ENCODE measurements at regions not wholly inside any gene's neighbourhood (a gene's known extent, or its start where the extent isn't known, plus 50 kb on each side); places are given as distances from the start of the nearest gene placed in this dataset.
A peak's percentile ranks its signal among the peaks of the same experiment; 100 is the strongest.
"Not testable (repeated sequence)": the region's sequence is repeated elsewhere in the genome, so short reads cannot be mapped to it uniquely, and the experiment has no call there.

GRCh38 chr18:73717570-73717969 is 430.1 kb downstream of the FBXO15 start:
- DNase-seq: no peak

- no peak for DNase-seq
Observed at GRCh38 chr18:73715210-73715670, 432.4 kb downstream of the FBXO15 start.

DNA sequence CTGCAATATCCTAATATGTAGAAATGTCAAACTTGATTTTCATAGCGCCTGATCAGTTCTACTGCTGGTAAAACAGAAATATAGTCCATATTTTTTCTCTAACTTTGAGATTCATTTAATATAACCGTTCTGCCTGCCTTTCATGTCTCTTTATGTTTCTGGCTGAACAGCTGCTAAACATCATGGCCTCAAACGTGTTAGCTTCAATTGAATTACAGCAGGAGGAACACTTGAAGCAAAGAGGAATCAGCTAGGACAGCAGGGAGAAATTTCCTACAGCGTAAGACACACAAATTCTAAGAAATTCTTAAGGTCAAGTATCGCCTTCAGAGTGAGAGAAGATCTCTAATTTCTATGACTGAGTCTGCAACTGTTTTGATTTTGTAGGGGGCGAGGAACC is 433.2 kb downstream of the FBXO15 start:
- no peak for DNase-seq

DNA sequence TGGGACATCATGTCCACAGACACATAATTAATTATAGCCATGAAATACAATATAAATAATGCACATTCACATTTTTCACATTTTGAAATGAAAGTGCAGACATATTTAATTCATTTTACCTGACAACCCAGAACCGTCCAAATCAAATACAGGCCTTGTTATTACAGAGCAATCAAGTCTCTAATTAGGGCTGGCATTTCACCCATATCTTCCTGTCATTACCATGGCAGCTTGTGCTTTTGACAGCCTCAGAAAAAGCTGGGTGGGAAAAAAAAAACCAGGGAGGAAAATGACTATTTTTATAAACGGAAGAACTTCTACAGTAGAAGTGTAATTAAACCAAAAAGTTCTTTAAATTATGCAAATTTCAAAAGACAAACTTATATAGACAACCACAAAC is 436.4 kb downstream of the FBXO15 start:
- DNase-seq: peak; percentile 70

- no peak for DNase-seq
Observed at GRCh38 chr18:73708591-73708990, 439.0 kb downstream of the FBXO15 start.

GRCh38 chr18:73707035-73707434 is 440.6 kb downstream of the FBXO15 start:
- no peak for DNase-seq

DNA sequence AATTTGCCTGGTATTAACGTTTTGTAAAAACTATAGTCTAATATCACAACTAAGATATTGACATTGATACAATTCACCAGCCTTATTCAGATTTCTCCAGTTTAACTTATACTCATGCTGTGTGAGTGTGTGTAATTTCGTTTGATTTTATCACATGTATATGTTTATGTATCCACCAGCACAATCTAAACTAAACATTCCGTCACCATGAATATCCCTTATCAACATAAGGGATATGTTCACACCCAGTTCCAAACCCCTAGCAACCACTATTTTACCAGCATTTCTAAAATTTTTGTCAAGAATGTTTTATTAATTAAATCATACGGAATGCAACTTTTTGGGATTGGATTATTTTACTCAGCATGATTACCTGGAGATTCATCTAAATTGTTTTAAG is 450.3 kb downstream of the FBXO15 start:
- no peak for DNase-seq

DNA sequence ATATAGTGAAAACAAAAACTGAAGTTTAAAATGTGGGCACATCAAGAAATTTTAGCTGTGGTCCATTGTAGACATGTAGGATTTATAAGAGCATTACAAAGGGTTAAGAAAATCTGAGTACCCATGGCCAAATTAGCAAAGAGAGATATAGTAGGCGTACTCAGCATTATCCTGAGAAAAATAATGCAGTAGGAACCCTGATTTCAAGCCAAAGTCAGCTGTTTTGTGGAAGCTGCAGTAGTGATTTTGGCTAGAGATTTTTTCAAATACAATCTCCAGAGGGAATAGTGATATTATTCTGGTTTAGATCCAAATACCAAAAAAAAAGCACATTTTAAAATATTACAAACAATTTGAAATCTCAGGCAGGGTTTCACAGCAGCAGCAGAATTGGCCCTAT is 450.9 kb downstream of the FBXO15 start:
- DNase-seq: no peak

GRCh38 chr18:73696171-73696570 is 451.5 kb downstream of the FBXO15 start:
- DNase-seq: no peak

- no peak for DNase-seq
Observed at GRCh38 chr18:73693091-73693490, 454.5 kb downstream of the FBXO15 start.

GRCh38 chr18:73691624-73692023 is 456.0 kb downstream of the FBXO15 start:
- DNase-seq: no peak

DNA sequence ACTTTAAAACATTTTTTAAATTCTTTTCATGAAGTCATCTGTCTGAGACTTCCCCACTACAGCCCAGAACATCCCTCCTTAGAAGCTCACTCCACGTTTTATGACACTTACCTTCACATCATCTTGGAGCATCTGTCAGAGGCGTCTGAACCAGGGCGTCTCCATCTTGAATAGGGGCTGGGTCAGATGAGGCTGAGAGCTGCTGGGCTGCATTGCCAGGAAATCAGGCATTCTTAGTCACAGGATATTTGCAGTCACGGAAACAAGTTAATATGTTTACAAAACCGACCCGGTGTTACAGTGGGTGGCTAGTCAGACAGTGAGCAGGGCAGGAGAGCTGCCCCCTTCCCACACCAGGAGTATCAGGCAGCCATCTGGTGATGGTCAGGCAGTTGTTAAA is 456.5 kb downstream of the FBXO15 start:
- no peak for DNase-seq

- no peak for DNase-seq
Observed at GRCh38 chr18:73690222-73690621, 457.4 kb downstream of the FBXO15 start.

DNA sequence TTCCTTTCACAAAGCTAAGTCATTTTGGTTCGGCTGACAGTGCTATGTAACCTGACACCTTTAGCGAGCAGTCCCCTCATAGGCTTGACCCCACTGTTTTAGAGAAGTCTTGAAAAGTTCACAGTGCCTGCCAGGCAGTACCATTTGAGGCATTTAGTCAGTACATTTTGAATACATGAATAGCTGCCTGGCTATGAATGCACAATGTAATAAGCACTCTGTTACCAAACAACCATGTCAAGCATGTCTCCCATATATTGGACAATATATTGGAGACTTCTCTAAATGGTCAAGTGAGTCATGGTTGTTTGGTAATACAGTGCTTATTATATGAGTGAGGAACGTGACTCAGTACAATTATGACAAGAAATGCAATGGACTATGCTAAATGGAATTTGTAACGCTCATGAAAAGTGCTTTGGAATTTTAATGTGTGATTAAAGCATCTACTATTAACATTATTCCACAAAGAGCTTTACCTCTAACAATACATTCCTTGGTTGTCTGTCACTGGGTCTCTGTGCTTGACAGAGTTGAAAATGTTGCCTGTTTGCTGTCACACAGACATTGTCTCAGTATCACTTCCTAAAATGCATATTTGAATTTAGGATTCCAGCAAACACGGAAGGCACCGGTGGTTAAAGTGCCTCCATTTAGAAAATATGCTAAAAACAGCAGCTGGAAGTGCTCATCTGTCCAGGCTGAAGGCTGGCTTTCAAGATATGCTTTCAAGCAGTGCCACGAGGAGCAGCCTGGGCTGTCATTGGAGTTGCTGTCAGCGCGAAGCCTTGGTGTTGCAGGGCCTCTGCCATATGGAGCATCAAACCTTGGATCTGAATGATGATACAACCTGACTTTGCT is 458.6 kb downstream of the FBXO15 start:
- DNase-seq: no peak

- DNase-seq: no peak
Observed at GRCh38 chr18:73688161-73688560, 459.5 kb downstream of the FBXO15 start.

DNA sequence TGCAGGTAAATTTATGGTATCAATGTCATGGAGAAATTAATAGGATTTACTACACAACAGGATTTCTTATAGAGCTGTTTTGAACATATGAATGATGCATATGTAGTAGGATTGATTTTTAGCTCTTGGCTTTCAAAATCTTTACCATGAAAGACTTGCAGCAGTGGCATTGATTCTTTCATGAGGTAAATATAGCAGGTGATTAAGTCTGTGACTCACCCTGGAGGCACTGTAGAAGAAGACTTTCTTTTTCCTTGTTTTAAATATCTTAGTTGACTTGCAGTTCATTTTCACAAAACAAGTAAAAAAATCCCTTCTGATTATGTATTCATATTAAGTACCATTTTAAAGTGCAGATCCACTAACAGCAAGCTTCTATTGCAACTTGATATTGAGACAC is 463.0 kb downstream of the FBXO15 start:
- DNase-seq: no peak

DNA sequence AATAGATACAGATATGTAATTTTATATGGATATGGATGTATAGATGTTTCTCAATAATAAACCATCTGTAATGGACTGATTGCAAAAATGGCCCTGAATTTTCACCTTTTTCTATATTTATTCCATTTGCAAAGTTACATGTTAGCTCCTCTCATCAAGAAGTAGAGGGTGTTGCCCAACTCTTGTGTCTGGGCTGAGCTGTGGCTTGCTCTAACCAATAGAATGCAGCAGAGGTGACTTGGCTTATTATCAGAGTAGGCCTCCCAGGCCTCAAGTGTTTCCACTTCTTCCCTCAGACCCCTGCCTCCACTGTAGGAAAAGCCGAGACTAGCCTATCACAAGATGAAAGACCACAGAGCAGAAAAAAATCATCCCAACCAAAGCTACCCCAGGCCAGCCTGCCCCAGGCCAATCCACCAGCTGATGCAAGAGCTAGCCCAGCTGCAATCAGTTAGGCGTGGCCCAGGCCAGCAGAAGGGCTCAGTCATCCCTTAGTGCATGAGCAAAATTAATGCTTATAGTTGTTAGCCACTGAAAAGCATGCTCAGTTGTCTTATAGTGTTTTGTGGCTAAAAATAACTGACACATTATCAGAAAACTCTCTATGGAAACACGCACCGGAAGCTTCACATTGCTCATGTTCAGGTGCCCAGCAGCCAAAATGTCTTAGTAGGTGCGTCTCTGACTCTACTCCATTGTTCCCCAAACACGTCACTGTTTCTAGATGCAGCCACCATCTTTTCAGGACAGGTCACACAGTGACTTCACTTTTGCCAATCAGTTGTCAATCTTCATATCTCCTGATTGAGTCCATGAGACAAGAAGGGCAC is 464.0 kb downstream of the FBXO15 start:
- no peak for DNase-seq

DNA sequence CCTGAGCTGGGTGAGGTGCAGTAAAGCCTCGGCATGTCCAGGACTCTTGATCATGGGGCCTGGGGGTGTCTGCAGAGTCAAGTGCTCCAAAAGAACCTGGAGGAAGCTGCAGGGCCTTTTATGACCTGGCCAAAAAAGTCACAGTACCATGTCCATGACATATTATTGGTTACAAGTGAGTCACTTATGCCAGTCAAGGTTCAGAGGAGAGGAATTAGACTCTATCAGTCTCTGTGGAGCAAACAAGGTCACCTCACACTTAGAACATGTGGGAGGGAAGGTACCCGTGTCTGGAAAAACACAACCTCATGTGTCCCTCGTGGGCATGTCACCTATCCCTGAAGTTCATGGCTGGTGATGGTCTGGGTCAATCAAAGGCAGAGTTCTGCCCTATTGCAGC is 465.7 kb downstream of the FBXO15 start:
- DNase-seq: no peak

DNA sequence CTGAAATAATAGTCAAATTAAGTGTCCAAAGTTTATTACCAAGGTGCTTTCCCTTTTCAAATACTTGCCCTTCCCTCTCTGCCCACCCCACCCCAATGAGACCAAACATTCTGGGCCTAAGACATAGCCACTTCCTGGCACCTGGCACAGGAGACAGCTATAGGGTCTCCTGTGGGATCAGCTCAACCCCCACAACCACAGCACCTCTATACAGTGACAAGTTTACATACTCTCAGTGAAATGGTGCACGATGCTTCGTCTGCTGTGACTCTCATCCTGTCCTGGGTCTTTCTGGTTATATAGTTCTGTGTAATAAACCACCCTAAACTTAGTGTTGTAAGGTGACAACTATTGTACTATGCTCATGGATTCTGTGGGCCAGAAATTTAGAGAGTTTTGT is 466.2 kb downstream of the FBXO15 start:
- no peak for DNase-seq

DNA sequence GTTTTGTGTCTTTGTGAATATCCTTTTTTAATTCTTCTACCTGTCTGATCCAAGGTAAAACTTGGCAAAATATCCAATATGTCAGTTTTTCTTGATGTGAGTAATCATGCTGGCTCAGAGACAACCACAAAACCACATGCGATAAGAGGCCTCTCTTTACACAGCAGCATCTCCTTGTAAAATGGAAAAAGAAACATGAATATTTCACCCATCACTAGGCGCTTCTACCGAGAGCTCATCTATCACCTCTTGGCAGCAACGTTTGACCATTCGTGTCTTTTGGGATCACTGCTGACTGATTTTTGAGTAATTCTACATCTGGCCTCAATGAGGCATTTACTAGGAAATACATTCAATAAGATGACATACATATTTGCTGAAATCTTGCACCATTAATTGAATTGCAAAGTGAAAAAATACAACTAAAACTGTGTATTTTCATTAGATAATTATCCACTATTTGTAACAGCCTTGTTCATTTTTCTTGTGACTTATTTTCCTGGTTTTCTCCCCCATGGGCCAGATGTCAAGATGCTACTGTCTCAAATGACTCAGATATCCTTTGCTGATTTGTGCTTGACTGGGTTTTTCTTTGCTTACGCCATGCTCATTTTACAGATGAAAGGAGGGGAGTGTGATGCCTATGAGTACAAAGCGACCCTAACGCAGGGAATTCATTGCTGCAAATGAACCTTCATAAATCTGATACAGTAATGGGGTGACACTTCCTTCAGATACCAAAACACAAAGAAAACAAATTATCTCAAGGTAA is 467.5 kb downstream of the FBXO15 start:
- no peak for DNase-seq

DNA sequence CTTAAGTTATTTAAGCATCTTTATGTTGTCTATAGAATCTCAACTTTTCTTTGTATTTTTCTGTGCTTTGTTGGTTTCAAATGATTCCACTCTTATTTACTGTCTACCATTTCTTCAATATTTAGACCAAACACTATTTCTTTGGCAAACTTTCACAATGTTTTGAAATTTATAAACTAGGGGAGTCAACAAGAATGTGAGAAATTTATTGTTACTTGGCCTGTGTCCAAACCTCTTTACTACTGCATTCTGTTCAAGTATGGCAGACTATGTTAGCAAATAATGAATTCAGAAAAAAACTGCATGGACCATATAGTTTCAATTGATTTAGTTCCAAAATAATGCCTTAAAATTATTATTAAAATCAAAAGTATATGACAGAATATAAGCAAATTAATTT is 470.2 kb downstream of the FBXO15 start:
- no peak for DNase-seq

DNA sequence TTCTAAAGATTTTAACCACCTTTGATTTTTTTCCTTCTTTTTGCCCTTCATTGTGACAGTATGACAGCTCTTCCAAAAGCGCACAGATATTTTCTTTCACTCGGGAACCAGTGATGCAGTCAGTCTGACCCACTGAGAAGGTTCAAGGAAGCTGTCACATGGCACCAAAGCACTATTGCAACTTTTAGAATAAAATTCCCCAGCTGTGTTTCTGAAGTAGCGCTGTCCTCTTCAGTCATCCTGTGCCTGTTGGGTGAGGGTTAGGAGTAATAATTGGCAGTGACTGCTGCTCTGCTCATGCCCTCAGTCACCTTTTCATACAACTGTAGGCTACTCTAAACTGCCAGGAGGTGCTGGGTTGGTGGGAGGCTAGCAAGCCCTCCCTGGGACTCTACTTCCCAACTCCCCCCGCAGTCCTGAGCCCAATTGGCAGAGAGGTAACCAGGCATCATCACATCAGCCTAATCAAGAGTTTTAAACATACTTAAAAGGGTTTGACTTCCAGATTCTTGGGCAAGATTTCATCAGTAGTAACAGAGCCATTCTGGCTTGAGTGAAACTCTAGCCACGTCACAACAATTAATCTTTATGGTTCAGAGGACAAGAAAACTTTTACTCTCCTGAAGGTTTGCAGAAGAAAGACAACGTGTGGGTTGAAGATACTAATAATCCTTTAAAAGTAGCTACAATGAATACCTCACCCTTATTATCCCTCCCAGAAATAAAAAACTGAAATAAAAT is 473.3 kb downstream of the FBXO15 start:
- DNase-seq: no peak

GRCh38 chr18:73671480-73671879 is 476.2 kb downstream of the FBXO15 start:
- DNase-seq: not testable (repeated sequence)

Measured in COR-L47 (cell line).